Loucy (cell line): ENCODE measurements at regions not wholly inside any gene's neighbourhood (a gene's known extent, or its start where the extent isn't known, plus 50 kb on each side); places are given as distances from the start of the nearest gene placed in this dataset.
A peak's percentile ranks its signal among the peaks of the same experiment; 100 is the strongest.

Experiments used
- H2AFZ ChIP-seq: fragments of 200-600 bp; sonication (generic); 2 replicates; pipeline ENCODE4 v1.6.0; 2016; ENCODE audit warnings: antibody characterized with exemption, mild to moderate bottlenecking, low read length, moderate library complexity
- H3F3A ChIP-seq: fragments of 200-600 bp; 2 replicates; pipeline ENCODE4 v1.6.0; 2016; ENCODE audit warnings: antibody characterized with exemption, low read depth, mild to moderate bottlenecking
- H3K27me3 ChIP-seq: fragments of 200-600 bp; sonication (generic); 2 replicates; pipeline ENCODE4 v1.6.1; 2014; ENCODE audit warnings: low read length, mild to moderate bottlenecking; ENCODE audit not compliant: insufficient read depth, poor library complexity, severe bottlenecking
- H3K36me3 ChIP-seq: fragments of 200-600 bp; sonication (generic); 2 replicates; pipeline ENCODE4 v1.6.1; 2016; ENCODE audit warnings: low read length; ENCODE audit not compliant: insufficient read depth
- H3K4me1 ChIP-seq: fragments of 200-600 bp; sonication (generic); 2 replicates; pipeline ENCODE4 v1.5.1; 2014; ENCODE audit warnings: low read length, mild to moderate bottlenecking; ENCODE audit not compliant: insufficient read depth, poor library complexity, severe bottlenecking
- H3K4me2 ChIP-seq: fragments of 200-600 bp; sonication (generic); 2 replicates; pipeline ENCODE4 v1.6.0; 2014; ENCODE audit warnings: antibody characterized with exemption, low read length, low read depth, mild to moderate bottlenecking; ENCODE audit not compliant: poor library complexity, severe bottlenecking
- H3K4me3 ChIP-seq: fragments of 200-600 bp; sonication (generic); 2 replicates; pipeline ENCODE4 v1.5.1; 2014; ENCODE audit warnings: low read length, mild to moderate bottlenecking, mixed read lengths; ENCODE audit not compliant: poor library complexity, severe bottlenecking
- H3K79me2 ChIP-seq: fragments of 200-600 bp; sonication (generic); 2 replicates; pipeline ENCODE4 v1.6.1; 2014; ENCODE audit warnings: low read length; ENCODE audit not compliant: insufficient read depth
- H3K9ac ChIP-seq: fragments of 200-600 bp; sonication (generic); 2 replicates; pipeline ENCODE4 v1.6.0; 2014; ENCODE audit warnings: mild to moderate bottlenecking, low read depth, low read length, moderate library complexity; ENCODE audit not compliant: poor library complexity, severe bottlenecking
- H3K9me2 ChIP-seq: fragments of 200-600 bp; sonication (generic); replicated peaks from 2 replicates; pipeline ENCODE4 v1.6.1; 2016; ENCODE audit warnings: low read depth, low read length, mixed read lengths
- H3K9me3 ChIP-seq: fragments of 200-600 bp; sonication (generic); 2 replicates; pipeline ENCODE4 v1.6.1; 2014; ENCODE audit warnings: mild to moderate bottlenecking, antibody characterized with exemption, low read length, low read depth; ENCODE audit not compliant: insufficient read depth
- H4K20me1 ChIP-seq: fragments of 200-600 bp; sonication (generic); 2 replicates; pipeline ENCODE4 v1.6.0; 2014; ENCODE audit warnings: antibody characterized with exemption, low read length, mild to moderate bottlenecking; ENCODE audit not compliant: insufficient read depth, poor library complexity, severe bottlenecking
- EZH2phosphoT487 ChIP-seq: fragments of 200-600 bp; IDR thresholded peaks from 2 replicates; pipeline ENCODE4 v1.6.1; 2018; ENCODE audit warnings: antibody characterized with exemption, mild to moderate bottlenecking, moderate library complexity, borderline replicate concordance
- TF ChIP-seq, protein P1 (sequence below): fragments of 200-600 bp; sonication (generic); conservative IDR thresholded peaks from 2 replicates; pipeline ENCODE4 v1.5.1; 2014; ENCODE audit warnings: mild to moderate bottlenecking, antibody characterized with exemption, low read length

GRCh38 chr20:60113771-60114170 is 155.5 kb downstream of the CDH26 start:
- no peaks in the 10 kb centered on the region for H3K9me3 ChIP-seq
- H4K20me1 ChIP-seq: no peaks in the 10 kb centered on the region
- H3K4me3 ChIP-seq: no peak overlapping the region
- no peaks in the 10 kb centered on the region for H3F3A ChIP-seq
- no peaks in the 10 kb centered on the region for H3K79me2 ChIP-seq
- H3K36me3 ChIP-seq: no peaks in the 10 kb centered on the region; the same call in 1 of the 2 replicates
- H3K9me2 ChIP-seq: no peaks in the 10 kb centered on the region
- no peak for TF ChIP-seq EZH2phosphoT487
- TF ChIP-seq, protein P1, sequence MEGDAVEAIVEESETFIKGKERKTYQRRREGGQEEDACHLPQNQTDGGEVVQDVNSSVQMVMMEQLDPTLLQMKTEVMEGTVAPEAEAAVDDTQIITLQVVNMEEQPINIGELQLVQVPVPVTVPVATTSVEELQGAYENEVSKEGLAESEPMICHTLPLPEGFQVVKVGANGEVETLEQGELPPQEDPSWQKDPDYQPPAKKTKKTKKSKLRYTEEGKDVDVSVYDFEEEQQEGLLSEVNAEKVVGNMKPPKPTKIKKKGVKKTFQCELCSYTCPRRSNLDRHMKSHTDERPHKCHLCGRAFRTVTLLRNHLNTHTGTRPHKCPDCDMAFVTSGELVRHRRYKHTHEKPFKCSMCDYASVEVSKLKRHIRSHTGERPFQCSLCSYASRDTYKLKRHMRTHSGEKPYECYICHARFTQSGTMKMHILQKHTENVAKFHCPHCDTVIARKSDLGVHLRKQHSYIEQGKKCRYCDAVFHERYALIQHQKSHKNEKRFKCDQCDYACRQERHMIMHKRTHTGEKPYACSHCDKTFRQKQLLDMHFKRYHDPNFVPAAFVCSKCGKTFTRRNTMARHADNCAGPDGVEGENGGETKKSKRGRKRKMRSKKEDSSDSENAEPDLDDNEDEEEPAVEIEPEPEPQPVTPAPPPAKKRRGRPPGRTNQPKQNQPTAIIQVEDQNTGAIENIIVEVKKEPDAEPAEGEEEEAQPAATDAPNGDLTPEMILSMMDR: no peak
- H3K4me2 ChIP-seq: no peak overlapping the region
- peaks cover 17% of the 10 kb centered on the region for H3K4me1 ChIP-seq
- H3K9ac ChIP-seq: no peak overlapping the region
- no peaks in the 10 kb centered on the region for H3K27me3 ChIP-seq
- H2AFZ ChIP-seq: no peak overlapping the region

DNA sequence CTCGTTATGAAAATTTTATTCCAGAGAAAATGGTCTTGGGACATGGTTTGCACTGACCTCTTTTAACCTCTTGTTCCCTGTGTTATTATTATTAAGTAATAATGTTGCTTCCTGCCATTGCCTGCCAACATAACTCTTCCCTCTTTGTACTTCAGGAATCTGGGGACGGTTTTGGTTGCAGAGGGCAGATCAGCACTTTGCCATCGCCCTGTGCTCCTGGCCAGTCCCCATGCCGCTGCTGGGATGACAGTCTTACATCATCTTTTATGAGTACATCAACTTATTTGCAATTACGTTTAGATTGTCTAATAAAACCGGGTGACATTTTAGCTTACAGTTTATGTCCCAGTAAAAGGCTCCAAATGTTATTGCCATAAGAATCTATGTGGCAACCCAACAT is 157.2 kb downstream of the CDH26 start:
- Histone ChIP-seq H3K4me1 (peaks cover 17% of the 10 kb centered on the region), H3K27me3 (no peaks in the 10 kb centered on the region), H3K4me2 (no peak overlapping the region), H3K79me2 (no peaks in the 10 kb centered on the region), H3K9me2 (no peaks in the 10 kb centered on the region), H2AFZ (no peak overlapping the region), H3K36me3 (no peaks in the 10 kb centered on the region; the same call in 1 of the 2 replicates), H3K9ac (no peak overlapping the region), H3F3A (no peaks in the 10 kb centered on the region), H3K4me3 (no peak overlapping the region), H3K9me3 (no peaks in the 10 kb centered on the region), H4K20me1 (no peaks in the 10 kb centered on the region)
- TF ChIP-seq EZH2phosphoT487: no peak
- TF ChIP-seq, protein P1: no peak

GRCh38 chr20:60116128-60116909 is 158.1 kb downstream of the CDH26 start:
- H3K27me3 ChIP-seq: no peaks in the 10 kb centered on the region
- no peak overlapping the region for H3K9ac ChIP-seq
- H3K9me3 ChIP-seq: no peaks in the 10 kb centered on the region
- H3K4me1 ChIP-seq: peaks cover 17% of the 10 kb centered on the region
- TF ChIP-seq, protein P1: no peak
- TF ChIP-seq EZH2phosphoT487: no peak
- no peaks in the 10 kb centered on the region for H3F3A ChIP-seq
- no peaks in the 10 kb centered on the region; the same call in 1 of the 2 replicates for H3K36me3 ChIP-seq
- H3K4me2 ChIP-seq: peak overlapping the region; percentile 58
- H3K9me2 ChIP-seq: no peaks in the 10 kb centered on the region
- H3K4me3 ChIP-seq: peak overlapping the region; percentile 3
- H2AFZ ChIP-seq: no peak overlapping the region
- no peaks in the 10 kb centered on the region for H4K20me1 ChIP-seq
- no peaks in the 10 kb centered on the region for H3K79me2 ChIP-seq
